Astrocyte of the spinal cord (primary cell): ENCODE measurements at regions not wholly inside any gene's neighbourhood (a gene's known extent, or its start where the extent isn't known, plus 50 kb on each side); places are given as distances from the start of the nearest gene placed in this dataset.

Source experiments
- DNase-seq: peaks from one replicate; pipeline ENCODE4 v3.0.0; 2011; ENCODE audit warnings: low read depth, low spot score
- H3K4me3 ChIP-seq: 2 replicates; pipeline ENCODE4 v1.5.1; 2011; ENCODE audit warnings: low read depth, mild to moderate bottlenecking, low read length, moderate library complexity
- in situ Hi-C: cut with HindIII; loops from 2 replicates; pipeline ENCODE4 v1.10.0; 2017; ENCODE audit warnings: low sequenced_read_pairs
- TF ChIP-seq, protein P1 (sequence below): IDR thresholded peaks from 2 replicates; pipeline ENCODE4 v1.5.1; 2012; ENCODE audit warnings: low read depth, mild to moderate bottlenecking, low read length, inconsistent platforms

DNA sequence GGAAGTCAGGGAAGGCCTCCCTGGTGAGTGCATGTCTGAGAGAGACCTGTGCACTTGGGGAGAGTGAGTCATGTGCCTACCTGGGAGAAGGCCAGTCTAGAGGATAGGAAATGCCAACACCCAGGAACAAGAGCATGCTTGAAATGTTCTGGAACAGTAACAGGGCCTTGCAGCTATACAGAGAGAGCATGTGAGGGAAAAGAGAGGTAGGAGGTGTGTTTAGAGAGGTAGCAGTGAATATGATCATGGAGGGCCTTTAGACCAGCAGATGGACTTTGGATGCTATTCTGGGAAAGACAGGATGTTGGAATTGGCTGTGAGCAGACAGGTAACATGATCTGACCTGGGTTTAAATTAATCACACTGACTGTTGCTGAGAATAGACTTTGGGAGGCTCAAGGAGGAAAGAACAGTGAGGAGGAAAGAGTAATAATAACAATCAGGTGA is 1143.6 kb downstream of the FLRT2 start:
- no peak overlapping the region for H3K4me3 ChIP-seq
- no peak for DNase-seq
- TF ChIP-seq, protein P1, sequence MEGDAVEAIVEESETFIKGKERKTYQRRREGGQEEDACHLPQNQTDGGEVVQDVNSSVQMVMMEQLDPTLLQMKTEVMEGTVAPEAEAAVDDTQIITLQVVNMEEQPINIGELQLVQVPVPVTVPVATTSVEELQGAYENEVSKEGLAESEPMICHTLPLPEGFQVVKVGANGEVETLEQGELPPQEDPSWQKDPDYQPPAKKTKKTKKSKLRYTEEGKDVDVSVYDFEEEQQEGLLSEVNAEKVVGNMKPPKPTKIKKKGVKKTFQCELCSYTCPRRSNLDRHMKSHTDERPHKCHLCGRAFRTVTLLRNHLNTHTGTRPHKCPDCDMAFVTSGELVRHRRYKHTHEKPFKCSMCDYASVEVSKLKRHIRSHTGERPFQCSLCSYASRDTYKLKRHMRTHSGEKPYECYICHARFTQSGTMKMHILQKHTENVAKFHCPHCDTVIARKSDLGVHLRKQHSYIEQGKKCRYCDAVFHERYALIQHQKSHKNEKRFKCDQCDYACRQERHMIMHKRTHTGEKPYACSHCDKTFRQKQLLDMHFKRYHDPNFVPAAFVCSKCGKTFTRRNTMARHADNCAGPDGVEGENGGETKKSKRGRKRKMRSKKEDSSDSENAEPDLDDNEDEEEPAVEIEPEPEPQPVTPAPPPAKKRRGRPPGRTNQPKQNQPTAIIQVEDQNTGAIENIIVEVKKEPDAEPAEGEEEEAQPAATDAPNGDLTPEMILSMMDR = no peak
- in situ Hi-C loops = no loop called here

DNA sequence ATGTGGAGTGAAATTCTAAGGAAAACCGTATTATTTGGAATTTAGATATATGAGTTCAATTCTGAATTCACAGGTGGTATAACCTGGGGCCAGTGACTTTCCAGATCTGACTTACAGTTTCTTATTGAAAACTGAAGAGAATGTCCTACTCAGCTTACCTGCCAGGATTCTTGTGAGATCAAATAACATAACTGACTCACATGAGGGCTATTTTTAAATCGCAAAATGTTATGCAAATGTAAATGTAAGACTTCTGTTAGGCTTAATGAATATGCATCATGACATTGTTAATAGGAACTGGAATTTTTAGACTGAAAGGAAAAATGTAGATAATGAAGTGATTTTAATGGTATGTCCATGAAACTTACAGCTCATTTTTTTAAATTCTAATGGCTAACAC is 1142.1 kb downstream of the FLRT2 start:
- DNase-seq = no peak
- TF ChIP-seq, protein P1 = no peak
- H3K4me3 ChIP-seq = no peak overlapping the region
- in situ Hi-C loops = no loop called here

DNA sequence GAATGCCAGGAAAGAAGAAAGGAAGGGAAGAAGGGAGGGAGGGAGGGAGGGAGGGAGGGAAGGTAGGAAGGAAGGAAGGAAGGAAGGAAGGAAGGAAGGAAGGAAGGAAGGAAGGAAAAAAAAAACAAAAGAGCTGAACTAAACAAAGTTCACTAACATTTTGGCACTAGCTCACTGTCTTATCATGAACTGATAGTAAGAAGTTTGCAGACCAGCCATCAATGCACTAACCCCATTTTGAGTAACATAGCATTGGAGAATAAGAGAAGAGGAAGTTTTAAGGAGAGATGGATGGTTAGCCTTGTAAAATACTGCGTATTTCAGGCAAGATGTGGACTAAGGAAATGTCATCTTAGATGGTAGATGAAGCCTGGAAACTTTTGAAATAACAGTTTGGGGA is 1136.0 kb downstream of the FLRT2 start:
- TF ChIP-seq, protein P1 = no peak
- H3K4me3 ChIP-seq = no peak overlapping the region
- no peak for DNase-seq
- in situ Hi-C loops = no loop called here

DNA sequence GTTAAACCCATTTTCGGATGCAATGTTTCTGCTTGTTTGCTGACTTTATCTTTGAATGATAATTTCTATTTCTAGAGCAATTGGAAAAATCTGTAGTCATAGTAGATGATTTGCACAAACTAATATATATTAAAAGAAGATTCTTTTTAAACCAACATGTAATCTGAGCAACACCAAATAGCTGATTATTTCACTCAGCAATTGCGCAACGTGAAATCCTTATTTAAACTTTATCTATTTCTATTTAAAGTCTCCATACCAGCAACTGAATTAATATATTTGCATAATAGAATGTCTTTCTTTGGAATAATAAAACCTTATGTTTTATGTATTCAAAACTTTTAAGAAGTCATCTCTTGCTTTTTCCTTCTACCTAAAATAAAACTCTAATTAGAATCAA is 1132.4 kb downstream of the FLRT2 start:
- TF ChIP-seq, protein P1 = no peak

DNA sequence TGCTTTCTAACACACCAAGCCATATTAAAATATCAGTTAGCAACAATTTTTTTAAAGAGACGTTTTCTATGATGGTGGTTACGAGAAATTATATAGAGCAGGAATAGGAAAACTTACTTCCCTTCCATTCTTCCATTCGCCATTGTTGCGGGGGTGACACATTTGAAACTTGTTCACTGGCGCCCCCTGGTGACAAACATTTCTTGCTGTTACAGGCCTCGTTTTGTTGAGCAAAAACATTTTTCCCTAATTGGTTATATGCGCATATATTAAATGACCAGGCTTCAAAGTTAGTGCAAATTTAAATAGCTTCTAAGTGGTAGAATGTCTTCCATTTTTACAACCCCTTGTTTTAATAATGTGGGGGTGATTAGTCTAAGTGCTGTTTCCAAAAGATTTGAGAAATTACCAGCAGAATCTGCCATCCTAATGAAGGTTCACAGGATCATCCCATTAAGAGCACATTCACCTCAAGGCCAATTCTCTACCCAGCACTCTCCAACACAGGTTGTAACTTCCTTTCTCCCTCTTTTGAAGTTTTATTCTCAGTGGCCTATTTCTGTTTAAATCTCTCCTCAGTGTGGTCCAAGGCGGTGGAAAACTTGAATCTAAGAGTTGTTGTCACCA is 1124.7 kb downstream of the FLRT2 start:
- TF ChIP-seq, protein P1 = peak; percentile 55
- no peak overlapping the region for H3K4me3 ChIP-seq
- in situ Hi-C loops = no loop called here
- DNase-seq = peak; percentile 20

More for the DNA sequence above, 1132.4 kb downstream of the FLRT2 start:
- H3K4me3 ChIP-seq = no peak overlapping the region
- in situ Hi-C loops = no loop called here
- DNase-seq = no peak

DNA sequence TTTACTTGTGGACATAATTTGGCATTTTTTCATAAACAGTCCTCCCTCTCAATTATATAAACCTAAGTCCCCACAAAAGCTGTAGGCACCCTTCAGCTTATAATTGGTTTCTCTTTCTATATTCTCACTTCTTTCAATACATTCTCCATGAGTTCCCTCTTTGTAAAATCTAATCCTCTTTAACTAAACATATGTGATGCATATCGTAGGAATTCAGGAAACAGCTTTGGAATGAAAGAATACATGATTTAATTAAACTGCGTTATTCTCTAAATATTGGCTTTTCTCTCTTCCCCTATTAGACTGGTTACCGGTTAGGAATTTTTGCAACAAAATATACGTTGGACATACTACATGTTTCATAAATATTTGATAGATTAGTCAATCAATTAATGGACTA is 1122.6 kb downstream of the FLRT2 start:
- no peak overlapping the region for H3K4me3 ChIP-seq
- in situ Hi-C loops = no loop called here
- no peak for DNase-seq
- TF ChIP-seq, protein P1 = no peak
